SK-N-SH treated with all-trans-retinoic acid at 6 μM for 48 hours (cell line): ENCODE measurements at regions not wholly inside any gene's neighbourhood (a gene's known extent, or its start where the extent isn't known, plus 50 kb on each side); places are given as distances from the start of the nearest gene placed in this dataset.

Experiments used
- ATAC-seq: fragments of 200-7000 bp; cut with Tn5 transposase; 3 replicates; pipeline ENCODE4 v1.9.1; 2020; ENCODE audit warnings: mild to moderate bottlenecking, moderate library complexity
- ARNTL ChIP-seq: fragments of 450-650 bp; formaldehyde crosslinking; IDR thresholded peaks from 2 replicates; pipeline ENCODE4 v1.5.0; 2020; ENCODE audit warnings: low read depth, mild to moderate bottlenecking, moderate library complexity, borderline replicate concordance
- BACH2 ChIP-seq: fragments of 250-450 bp; sonication (Bioruptor Pico); IDR thresholded peaks from 2 replicates; pipeline ENCODE4 v1.9.0; 2021; ENCODE audit warnings: mild to moderate bottlenecking, borderline replicate concordance
- CREB5 ChIP-seq: fragments of 250-450 bp; sonication (Bioruptor Pico); IDR thresholded peaks from 2 replicates; pipeline ENCODE4 v1.5.1; 2020; ENCODE audit warnings: low read depth, mild to moderate bottlenecking, moderate library complexity
- CSDC2 ChIP-seq: fragments of 250-450 bp; sonication (Bioruptor Pico); IDR thresholded peaks from 2 replicates; pipeline ENCODE4 v1.5.0; 2020; ENCODE audit warnings: mild to moderate bottlenecking, moderate library complexity
- CSRNP3 ChIP-seq: fragments of 250-450 bp; sonication (Bioruptor Pico); IDR thresholded peaks from 2 replicates; pipeline ENCODE4 v1.5.1; 2021; ENCODE audit warnings: mild to moderate bottlenecking, moderate library complexity
- ESRRG ChIP-seq: fragments of 250-450 bp; sonication (Bioruptor Pico); IDR thresholded peaks from 2 replicates; pipeline ENCODE4 v1.6.1; 2021; ENCODE audit warnings: mild to moderate bottlenecking
- ISL1 ChIP-seq: fragments of 250-450 bp; sonication (Bioruptor Pico); IDR thresholded peaks from 2 replicates; pipeline ENCODE4 v2.1.2; 2022; ENCODE audit warnings: mild to moderate bottlenecking, moderate library complexity
- OSR1 ChIP-seq: fragments of 250-450 bp; sonication (Bioruptor Pico); IDR thresholded peaks from 2 replicates; pipeline ENCODE4 v1.8.0; 2022; ENCODE audit warnings: moderate library complexity, mild to moderate bottlenecking, inconsistent platforms
- PATZ1 ChIP-seq: fragments of 250-450 bp; sonication (Bioruptor Pico); IDR thresholded peaks from 2 replicates; pipeline ENCODE4 v1.8.0; 2020; ENCODE audit warnings: mild to moderate bottlenecking, moderate library complexity, borderline replicate concordance
- RARB ChIP-seq: fragments of 250-450 bp; sonication (Bioruptor Pico); IDR thresholded peaks from 2 replicates; pipeline ENCODE4 v1.8.0; 2021; ENCODE audit warnings: mild to moderate bottlenecking, moderate library complexity
- SNAI2 ChIP-seq: fragments of 250-450 bp; sonication (Bioruptor Pico); IDR thresholded peaks from 2 replicates; pipeline ENCODE4 v1.5.0; 2020; ENCODE audit warnings: mild to moderate bottlenecking, moderate library complexity
- TCF4 ChIP-seq: fragments of 250-450 bp; sonication (Bioruptor Pico); IDR thresholded peaks from 2 replicates; pipeline ENCODE4 v1.8.0; 2021; ENCODE audit warnings: mild to moderate bottlenecking, moderate library complexity, borderline replicate concordance
- TOX ChIP-seq: fragments of 250-450 bp; sonication (Bioruptor Pico); IDR thresholded peaks from 2 replicates; pipeline ENCODE4 v1.8.0; 2021; ENCODE audit warnings: mild to moderate bottlenecking, moderate library complexity, borderline replicate concordance
- ZC3H10 ChIP-seq: fragments of 250-450 bp; sonication (Bioruptor Pico); IDR thresholded peaks from 2 replicates; pipeline ENCODE4 v1.5.1; 2021; ENCODE audit warnings: mild to moderate bottlenecking, moderate library complexity
- ZFP3 ChIP-seq: fragments of 250-450 bp; sonication (Bioruptor Pico); IDR thresholded peaks from 2 replicates; pipeline ENCODE4 v1.5.0; 2020; ENCODE audit warnings: mild to moderate bottlenecking, moderate library complexity
- ZFP30 ChIP-seq: fragments of 450-650 bp; formaldehyde crosslinking; IDR thresholded peaks from 2 replicates; pipeline ENCODE4 v1.5.0; 2022; ENCODE audit warnings: mild to moderate bottlenecking, moderate library complexity
- ZNF565 ChIP-seq: fragments of 450-650 bp; formaldehyde crosslinking; conservative IDR thresholded peaks from 2 replicates; pipeline ENCODE4 v1.5.0; 2020; ENCODE audit warnings: low read depth, mild to moderate bottlenecking, moderate library complexity
- ZNF70 ChIP-seq: fragments of 450-650 bp; formaldehyde crosslinking; IDR thresholded peaks from 2 replicates; pipeline ENCODE4 v1.5.0; 2020; ENCODE audit warnings: mild to moderate bottlenecking, moderate library complexity
- ZNF8 ChIP-seq: fragments of 450-650 bp; formaldehyde crosslinking; IDR thresholded peaks from 2 replicates; pipeline ENCODE4 v1.5.0; 2020; ENCODE audit warnings: mild to moderate bottlenecking, moderate library complexity
- TF ChIP-seq, protein P1 (sequence below): fragments of 250-450 bp; sonication (Bioruptor Pico); IDR thresholded peaks from 2 replicates; pipeline ENCODE4 v1.8.0; 2021; ENCODE audit warnings: low read depth, mild to moderate bottlenecking, moderate library complexity, borderline replicate concordance
- TF ChIP-seq, protein P2 (sequence below): fragments of 250-450 bp; sonication (Bioruptor Pico); IDR thresholded peaks from 2 replicates; pipeline ENCODE4 v1.5.0; 2020; ENCODE audit warnings: mild to moderate bottlenecking, moderate library complexity

- TF ChIP-seq TCF4 (CRISPR knock-in tag) (no peak), ZFP3 (CRISPR knock-in tag) (no peak), TOX (CRISPR knock-in tag) (no peak), CSDC2 (CRISPR knock-in tag) (no peak), ZC3H10 (no peak), ZNF565 (CRISPR knock-in tag) (no peak), PATZ1 (CRISPR knock-in tag) (no peak), ARNTL (CRISPR knock-in tag) (no peak), BACH2 (CRISPR knock-in tag) (no peak), ZNF70 (CRISPR knock-in tag) (no peak), OSR1 (CRISPR knock-in tag) (no peak), ZNF8 (CRISPR knock-in tag) (no peak)
- TF ChIP-seq, protein P1, sequence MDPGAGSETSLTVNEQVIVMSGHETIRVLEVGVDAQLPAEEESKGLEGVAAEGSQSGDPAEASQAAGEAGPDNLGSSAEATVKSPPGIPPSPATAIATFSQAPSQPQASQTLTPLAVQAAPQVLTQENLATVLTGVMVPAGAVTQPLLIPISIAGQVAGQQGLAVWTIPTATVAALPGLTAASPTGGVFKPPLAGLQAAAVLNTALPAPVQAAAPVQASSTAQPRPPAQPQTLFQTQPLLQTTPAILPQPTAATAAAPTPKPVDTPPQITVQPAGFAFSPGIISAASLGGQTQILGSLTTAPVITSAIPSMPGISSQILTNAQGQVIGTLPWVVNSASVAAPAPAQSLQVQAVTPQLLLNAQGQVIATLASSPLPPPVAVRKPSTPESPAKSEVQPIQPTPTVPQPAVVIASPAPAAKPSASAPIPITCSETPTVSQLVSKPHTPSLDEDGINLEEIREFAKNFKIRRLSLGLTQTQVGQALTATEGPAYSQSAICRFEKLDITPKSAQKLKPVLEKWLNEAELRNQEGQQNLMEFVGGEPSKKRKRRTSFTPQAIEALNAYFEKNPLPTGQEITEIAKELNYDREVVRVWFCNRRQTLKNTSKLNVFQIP (CRISPR knock-in tag) = no peak
- ATAC-seq = no peak
Measured at GRCh38 chr5:120106912-120107525, 357.1 kb upstream of the PRR16 start.

- no peak for TF ChIP-seq CREB5 (CRISPR knock-in tag)
- TF ChIP-seq ZC3H10 = no peak
- TF ChIP-seq, protein P2, sequence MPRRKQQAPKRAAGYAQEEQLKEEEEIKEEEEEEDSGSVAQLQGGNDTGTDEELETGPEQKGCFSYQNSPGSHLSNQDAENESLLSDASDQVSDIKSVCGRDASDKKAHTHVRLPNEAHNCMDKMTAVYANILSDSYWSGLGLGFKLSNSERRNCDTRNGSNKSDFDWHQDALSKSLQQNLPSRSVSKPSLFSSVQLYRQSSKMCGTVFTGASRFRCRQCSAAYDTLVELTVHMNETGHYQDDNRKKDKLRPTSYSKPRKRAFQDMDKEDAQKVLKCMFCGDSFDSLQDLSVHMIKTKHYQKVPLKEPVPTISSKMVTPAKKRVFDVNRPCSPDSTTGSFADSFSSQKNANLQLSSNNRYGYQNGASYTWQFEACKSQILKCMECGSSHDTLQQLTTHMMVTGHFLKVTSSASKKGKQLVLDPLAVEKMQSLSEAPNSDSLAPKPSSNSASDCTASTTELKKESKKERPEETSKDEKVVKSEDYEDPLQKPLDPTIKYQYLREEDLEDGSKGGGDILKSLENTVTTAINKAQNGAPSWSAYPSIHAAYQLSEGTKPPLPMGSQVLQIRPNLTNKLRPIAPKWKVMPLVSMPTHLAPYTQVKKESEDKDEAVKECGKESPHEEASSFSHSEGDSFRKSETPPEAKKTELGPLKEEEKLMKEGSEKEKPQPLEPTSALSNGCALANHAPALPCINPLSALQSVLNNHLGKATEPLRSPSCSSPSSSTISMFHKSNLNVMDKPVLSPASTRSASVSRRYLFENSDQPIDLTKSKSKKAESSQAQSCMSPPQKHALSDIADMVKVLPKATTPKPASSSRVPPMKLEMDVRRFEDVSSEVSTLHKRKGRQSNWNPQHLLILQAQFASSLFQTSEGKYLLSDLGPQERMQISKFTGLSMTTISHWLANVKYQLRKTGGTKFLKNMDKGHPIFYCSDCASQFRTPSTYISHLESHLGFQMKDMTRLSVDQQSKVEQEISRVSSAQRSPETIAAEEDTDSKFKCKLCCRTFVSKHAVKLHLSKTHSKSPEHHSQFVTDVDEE (CRISPR knock-in tag) = no peak
- no peak for TF ChIP-seq ZNF70 (CRISPR knock-in tag)
- no peak for TF ChIP-seq CSRNP3 (CRISPR knock-in tag)
- no peak for TF ChIP-seq ISL1 (CRISPR knock-in tag)
- no peak for TF ChIP-seq ZNF8 (CRISPR knock-in tag)
- no peak for ATAC-seq
Measured at GRCh38 chr5:120108586-120109248, 355.4 kb upstream of the PRR16 start.

GRCh38 chr5:120122703-120123102 is 341.4 kb upstream of the PRR16 start:
- ATAC-seq = no peak
- TF ChIP-seq ZFP30 (CRISPR knock-in tag) (no peak), SNAI2 (CRISPR knock-in tag) (no peak), RARB (CRISPR knock-in tag) (no peak), OSR1 (CRISPR knock-in tag) (no peak), ESRRG (CRISPR knock-in tag) (no peak), ISL1 (CRISPR knock-in tag) (no peak), ZNF70 (CRISPR knock-in tag) (no peak), ZNF8 (CRISPR knock-in tag) (no peak), TOX (CRISPR knock-in tag) (no peak), ZC3H10 (no peak), CREB5 (CRISPR knock-in tag) (no peak)
- TF ChIP-seq, protein P2 (CRISPR knock-in tag) = no peak
- TF ChIP-seq, protein P1 (CRISPR knock-in tag) = no peak
